Activated T-cell treated with anti-CD3 and anti-CD28 coated beads for 48 hours (primary cell): ENCODE measurements at regions not wholly inside any gene's neighbourhood (a gene's known extent, or its start where the extent isn't known, plus 50 kb on each side); places are given as distances from the start of the nearest gene placed in this dataset.

Experiments
- DNase-seq: peaks from one replicate; pipeline ENCODE4 v3.0.0-alpha.2; 2020; ENCODE audit warnings: low read depth

DNA sequence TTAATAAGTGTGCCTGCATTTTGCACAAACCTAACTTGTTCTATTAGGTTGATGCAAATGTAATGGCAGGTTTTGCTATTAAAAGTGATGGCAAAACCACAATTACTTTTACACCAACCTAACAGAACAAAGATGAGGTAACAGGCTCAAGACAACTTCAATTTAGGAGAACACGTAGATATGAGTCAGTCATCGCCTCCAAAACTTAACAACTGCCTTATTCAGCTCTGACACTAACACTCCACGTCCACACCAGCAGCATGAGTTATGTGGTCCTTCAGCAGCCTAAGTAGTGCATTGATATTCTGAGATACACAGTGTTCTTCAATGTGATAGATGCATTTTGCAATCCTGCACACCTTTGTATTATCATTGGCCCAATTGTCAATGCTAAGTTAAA is 1175.1 kb upstream of the ACVR2A start:
- no peak for DNase-seq

DNA sequence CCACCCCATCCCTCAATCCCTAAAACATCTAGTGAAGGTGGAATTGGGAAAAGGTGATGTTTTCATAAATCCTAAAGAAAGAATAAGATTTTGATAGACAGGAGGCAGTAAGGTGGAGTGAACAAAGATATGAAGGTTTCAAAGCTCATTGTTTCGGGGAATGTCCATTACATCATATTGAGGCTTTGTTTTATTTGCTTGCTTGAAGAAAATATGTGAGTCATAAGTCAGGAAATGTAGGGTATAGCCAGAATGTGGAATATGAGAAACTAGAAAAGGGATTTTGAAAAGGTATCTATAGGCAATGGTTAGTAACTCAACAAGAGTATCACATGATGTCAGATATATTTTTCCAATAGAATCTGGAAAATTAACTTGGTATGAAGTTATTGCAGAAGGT is 1178.5 kb upstream of the ACVR2A start:
- DNase-seq, result no peak

DNA sequence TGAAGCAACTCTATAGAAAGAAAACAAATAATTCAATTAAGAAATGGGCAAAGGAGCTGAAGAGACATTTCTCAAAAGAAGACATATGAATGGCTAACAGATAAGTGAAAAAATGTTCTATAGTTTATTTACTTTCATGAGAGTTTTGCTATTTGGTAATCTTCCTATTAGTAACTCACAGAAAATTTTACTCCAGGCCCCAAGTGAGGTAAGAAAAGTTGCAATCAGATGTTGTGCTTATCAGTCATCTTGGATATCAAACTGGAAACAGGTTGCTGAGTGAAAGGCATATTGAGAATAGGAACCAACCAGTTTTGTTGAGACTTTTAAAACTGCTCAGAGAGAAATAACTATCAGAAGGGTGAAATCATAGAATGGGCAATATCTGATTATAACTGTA is 1179.0 kb upstream of the ACVR2A start:
- no peak for DNase-seq

DNA sequence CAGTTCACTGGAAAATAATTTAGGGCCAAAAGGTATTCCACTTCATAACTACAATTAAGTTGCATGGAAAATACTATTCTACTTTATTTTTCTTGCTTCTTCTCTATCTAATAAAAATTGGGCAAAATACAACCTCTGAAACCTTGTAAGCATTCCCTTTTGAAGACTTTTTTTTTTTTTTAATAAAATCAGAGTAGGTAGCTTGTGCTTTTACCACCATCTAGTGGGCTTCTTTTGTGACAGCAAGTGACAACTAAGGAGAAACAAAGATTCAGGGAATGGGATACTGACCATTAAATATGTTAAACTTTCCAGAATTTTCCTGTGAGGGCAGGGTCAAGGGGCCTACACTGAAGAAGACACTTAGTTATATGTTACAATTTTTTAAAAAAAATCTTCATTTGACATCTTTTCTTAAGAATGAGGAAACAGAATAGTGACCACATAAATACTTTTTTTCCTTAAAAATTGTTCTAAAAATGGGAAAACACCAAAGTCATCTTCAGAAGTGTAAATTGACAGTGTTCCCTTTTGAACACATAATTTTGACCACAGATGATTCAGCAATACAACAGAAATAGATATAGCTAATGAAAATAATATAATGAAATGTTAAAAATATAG is 1183.2 kb upstream of the ACVR2A start:
- no peak for DNase-seq

DNA sequence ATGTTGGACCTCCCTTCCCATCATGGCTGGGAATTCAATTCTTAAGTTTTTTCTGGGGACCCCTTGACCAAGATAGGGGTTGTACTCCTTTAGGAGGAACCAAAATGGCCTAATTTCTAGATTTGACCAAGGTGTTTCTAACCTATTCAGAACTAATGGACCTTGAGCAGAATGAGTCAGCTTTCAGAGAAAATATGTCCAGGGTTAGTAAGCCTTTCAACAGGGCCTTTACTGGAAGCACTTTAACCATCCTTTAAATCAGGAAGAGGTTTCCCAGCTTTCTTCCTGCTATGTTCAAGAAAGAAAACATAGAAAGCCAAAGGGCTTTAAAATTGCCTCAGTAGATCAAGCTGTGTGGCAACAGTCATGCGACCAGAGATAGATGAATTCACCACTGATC is 1184.9 kb upstream of the ACVR2A start:
- DNase-seq, result no peak

DNA sequence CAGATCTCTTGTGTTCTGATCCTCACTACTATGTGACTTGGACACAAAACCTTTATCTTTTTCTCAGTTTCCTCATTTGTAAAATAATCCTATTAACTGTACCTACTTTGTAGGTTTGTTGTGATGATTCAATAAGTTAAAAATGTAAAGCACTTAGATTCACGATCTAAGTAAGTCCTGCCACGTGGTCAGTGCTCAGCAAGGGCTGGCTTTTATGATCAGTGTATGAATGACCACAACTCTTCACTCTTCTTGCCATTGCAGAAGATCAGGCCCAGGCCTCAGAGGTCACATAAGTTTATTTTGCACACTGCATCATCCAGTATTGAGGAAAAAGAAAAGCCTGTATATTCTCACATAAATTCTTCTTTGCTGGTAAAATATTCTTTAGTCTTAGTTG is 1192.5 kb upstream of the ACVR2A start:
- no peak for DNase-seq

DNA sequence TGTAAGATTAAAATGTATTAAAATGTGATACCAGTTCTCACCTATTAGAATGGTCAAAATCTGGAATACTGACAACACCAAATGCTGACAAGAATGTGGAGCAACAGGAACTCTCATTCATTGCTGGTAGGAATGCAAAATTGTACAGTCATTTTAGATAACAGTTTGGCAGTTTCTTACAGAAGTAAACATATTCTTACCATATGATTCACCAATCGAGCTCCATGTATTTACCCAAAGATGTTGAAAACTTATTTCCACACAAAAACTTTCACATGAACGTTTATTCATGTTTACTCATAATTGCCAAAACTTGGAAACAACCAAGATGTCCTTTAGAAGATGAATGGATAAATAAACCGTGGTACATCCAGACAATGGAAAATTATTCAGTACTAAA is 1193.5 kb upstream of the ACVR2A start:
- no peak for DNase-seq

DNA sequence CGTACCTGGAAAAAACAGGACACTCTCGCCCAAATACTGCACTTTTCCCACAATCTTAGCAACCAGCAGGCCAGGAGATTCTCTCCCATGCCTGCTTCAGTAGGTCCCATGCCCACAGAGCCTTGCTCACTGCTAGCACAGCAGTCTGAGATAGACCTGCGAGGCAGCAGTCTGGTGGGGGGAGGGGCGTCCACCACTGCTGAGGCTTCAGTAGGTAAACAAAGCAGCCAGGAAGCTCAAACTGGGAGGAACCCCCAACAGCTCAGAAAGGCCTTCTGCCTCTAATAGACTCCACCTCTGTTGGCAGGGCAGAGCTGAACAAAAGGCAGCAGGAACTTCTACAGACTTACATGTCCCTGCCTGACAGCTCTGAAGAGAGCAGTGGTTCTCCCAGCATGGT is 1202.8 kb upstream of the ACVR2A start:
- no peak for DNase-seq

DNA sequence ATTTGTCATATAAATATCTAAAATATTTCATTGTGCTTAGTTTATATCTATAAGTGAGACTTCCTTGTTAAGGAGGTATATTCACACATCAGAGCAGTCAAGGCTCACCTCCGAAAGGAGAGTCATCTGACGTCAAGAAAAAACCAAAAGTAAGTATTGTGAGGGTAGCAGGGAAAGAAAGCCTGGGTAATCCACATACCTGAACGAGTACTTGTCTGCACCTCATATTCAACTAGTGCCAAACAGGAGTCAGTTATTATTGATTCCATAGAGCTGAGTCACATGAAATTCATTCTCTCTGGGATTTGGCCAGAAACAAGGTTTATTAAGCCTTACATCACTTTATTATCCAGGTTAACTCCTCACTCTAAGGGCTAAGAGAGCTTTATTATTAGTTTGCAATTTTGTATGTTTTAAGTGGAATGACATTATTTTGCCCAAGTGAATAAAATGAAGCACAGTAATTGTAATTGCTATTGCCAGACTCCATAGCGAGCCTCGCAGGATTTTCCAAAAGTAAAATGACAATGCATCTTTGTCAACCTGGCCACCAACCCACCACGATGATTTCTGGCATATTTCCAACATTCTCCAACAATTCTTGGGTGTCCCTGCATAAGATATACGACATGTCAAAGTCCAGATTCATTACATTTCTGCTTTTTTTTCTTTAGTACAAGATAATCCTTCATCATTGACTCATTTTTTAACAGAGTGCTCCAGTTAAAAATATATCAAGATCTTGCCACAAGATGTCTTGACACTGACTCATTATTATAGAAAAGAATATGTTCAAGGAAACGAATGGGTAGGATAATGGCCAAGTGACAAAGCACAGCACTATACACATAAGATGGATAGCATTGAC is 1210.4 kb upstream of the ACVR2A start:
- no peak for DNase-seq

DNA sequence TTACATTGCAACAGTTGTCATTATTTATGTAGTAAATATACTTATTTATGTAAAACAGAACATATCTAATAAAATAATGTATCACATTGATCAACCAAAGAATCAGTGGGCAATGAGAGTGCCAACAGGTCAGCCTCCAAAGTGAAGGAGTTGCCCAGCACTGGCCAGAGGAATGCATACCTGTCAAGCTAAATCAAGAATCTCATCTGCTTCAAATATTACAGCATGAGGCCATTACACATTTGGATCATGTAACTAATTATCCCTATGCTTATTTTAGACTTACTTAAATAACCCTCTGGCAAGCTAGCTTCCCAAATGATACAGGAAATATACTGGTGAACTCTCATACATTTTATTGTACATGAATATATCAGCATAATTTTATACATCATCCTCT is 1211.7 kb upstream of the ACVR2A start:
- no peak for DNase-seq

DNA sequence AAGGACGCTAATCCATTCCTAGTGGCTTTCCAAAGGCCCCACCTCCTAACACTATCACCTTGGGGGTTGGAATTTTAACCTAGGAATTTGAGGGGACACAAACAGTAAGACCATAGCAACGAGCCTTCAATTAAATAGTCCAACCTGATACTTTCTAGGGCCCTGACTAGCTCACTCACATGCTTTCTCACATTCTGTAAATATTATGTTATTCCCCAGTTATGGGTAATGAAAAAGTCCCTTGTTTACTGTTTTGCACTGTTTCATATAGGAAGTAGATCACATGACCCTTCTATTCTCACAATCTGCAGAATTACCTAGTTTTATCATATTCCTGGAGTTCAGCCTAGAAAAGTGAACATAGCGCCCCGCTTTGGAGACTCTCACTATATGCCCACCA is 1212.1 kb upstream of the ACVR2A start:
- no peak for DNase-seq

DNA sequence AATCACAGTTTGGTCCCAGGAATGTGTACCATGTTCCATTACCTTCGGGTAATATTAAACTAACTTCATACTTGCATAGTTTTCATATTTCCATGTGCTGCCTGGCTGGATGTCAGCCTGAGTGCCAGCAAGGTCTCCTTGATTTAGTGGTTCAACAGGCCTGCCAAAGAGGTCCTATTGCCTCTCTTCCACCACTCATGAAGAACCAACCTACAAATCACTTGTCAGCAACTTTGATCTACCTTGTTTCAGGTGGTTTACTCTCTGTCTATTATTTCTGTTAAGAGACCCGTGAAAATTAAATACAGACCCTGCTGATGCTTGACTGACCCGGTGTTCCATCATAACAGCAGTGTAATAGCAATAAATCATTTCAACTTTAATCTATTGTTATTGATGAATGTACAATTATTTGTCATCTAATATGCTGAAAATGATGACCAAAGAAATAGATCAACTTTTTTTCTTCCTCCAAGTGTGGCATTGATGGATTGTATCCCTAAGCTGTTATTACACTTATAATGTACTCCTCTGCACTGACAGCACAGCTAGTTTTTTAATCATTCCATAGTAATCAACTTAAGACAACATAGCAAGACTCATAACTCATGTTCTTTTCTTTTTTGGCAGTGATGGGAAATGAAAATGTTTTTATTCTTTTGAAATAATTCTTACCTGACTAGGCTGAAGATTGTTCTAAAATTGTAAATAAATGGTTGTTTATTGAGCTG is 1220.2 kb upstream of the ACVR2A start:
- no peak for DNase-seq

DNA sequence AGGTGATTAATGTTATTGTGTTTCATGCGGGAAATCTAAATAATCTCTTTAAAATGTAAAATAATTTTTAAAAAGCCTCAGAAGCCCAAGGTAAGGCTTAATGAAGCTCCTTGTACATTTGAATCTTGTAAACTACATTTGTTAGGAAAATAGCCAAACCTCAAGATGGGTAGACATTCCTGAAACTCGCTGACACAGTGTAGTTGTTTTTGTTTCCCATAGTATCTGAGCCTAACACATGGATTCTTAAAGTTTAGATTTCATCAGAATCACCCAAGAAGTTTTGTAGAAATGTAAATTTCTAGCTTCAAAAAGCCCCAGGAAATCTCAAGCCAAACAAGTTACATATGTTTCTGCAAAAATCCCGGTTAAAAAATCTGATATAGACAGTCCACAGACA is 1221.1 kb upstream of the ACVR2A start:
- DNase-seq, result no peak

DNA sequence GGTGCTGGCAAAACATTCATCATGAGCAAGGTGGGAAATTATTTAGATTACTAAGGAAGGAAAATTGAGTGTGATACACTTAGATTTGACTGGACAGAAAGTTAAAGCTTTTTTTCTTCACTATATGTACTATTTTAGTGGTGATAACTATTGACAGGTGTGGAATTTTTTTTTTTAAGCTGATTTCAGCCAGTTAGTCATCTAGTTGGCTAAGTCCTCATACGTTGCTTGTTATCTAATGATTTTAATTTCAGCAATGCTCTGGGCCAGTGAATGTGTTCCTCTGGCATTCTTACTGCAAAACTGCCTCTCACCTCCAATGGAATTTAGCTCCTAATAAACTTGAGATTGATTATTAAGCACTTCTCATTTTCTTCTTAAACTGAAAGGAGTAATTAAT is 1223.2 kb upstream of the ACVR2A start:
- no peak for DNase-seq

DNA sequence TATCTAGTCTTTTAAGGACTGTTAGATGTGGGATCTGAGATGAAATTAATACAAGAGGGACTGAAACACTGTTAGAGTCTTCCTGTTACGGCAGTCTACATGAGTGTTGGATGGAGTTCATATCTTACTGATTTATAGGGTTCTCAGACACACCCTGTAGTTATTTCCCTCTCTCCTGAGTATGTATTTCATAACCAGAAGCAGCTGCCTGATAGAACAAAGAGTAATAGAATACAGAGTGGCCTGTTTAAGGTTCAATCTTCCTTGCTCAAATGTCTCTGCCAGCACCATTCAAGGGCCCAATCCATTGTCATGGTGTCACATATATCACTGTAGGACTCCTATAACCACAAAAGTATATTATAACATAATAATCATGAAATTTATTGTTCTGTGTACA is 1229.1 kb upstream of the ACVR2A start:
- DNase-seq, result no peak

DNA sequence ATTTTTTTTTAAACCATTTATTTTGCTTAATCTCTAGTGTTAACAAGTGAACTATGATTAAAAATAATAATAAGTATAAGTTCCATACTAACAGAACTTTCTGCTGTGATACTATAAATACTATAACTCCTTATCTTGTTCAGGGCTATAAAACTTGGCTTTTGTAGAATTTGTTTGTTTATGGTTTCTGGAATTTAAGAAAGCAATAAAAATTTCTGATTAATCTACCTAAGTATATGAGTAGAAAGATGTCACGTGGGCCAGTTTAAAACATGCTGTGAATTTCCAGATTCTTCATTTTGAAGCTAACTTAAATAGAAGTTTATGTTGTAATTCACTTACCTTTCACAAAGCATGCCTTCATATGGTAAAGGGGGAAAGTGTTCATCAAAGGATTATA is 1236.3 kb upstream of the ACVR2A start:
- no peak for DNase-seq

DNA sequence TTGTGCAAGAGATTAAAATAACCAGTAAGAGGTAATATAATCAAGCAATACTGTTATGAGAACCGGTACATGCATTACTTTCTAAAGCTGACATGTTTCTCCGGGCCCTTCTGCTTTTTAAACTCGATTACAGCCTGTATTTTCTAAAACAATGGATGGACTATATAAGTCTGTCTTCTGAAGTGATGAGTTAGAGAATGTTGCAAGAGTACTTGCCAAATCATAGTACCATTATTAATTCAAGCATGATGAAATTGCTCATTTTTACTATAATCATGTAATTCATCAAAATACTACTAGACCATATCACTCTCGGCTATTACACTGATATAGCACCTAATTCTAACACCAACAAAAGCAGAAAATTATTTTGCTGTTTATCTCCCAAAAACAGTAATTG is 1240.3 kb upstream of the ACVR2A start:
- no peak for DNase-seq

DNA sequence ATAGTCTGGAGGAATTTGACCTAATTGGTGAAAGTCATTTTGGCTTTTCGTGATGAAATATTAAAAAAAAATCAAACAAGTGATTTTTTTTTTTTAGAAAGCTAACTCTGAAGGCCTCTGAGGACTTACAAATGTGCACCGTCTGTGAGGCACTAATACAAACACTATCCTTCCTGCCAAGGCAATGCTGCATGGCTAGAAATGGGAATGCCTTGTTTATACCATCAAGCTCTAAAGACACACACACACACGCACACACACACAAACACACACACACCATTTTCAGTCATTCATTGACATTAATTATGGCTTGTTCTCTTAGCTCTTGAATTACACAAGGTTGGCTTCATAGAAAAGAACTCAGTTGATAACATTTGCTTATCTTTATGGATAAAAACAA is 1242.0 kb upstream of the ACVR2A start:
- DNase-seq, result no peak

DNA sequence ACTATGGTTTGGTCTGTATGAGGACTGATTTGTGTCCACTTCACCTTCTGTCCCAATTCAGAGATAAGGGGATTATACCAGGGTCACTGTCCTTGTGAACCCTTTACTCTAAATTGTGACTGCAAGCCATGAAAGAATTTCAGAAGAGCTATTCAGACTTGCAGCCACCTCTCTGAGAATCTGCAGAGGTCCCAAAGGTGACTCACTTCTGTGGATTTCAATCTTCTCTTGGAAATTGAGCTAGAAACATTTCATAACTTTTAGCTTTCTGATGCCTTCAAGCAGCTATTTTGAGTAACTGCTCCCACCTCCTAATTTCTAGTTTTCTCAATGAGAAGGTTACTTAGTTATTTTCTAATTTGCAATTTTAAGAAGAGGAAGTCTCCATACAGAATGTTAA is 1242.4 kb upstream of the ACVR2A start:
- no peak for DNase-seq

DNA sequence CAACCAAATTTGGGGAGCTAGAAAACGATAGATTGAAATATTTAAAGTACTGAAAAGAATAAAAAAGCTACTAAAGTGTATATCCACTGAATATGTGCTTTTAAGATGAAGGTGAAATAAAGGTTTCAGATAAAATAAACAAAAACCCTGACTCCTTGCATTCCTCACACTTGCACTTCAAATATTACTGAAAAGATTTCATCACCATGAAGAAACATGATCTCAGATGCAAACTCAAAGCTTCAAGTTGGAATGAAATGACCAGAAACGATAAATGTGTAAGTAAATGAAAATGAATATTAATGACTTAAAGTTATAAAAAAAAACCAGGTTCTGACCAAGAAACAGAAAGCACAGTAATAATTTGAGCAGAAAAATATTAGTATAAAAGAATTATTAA is 1246.0 kb upstream of the ACVR2A start:
- DNase-seq, result no peak

DNA sequence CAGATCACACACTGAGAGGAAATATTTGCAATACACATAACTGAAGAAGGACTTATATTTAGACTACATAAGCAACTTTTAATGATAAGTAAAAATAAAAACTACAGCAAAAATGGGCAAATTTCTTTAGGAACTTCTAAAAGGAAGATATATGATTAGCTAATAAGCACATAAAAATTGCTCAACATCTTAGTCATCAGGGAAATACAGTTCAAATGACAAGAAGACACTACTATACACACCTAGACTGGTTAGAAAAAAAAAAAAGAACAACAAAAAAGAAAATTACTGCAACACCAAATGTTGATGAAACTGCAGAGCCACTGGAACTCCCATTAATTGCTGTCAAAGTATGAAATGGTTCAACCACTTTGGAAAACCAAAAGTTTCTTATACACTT is 1247.5 kb upstream of the ACVR2A start:
- DNase-seq, result no peak

DNA sequence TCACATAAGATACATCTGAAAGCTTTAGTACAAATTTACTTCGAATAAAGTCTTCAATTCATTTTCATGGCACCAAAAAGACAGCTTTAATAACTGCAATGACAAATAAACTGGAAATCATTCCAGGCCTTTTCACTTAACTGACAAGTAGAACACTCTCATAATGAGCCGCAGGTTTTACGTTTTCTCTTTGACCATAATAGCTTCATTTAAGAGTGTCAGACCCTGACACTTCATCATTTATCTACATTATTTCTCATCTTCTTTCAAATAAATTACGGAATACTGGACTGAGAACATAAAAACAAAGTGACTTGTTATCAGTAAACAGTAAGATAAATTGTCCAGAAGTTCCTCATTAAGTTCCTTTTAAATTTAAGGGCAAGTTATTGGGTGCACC is 1252.9 kb upstream of the ACVR2A start:
- no peak for DNase-seq

DNA sequence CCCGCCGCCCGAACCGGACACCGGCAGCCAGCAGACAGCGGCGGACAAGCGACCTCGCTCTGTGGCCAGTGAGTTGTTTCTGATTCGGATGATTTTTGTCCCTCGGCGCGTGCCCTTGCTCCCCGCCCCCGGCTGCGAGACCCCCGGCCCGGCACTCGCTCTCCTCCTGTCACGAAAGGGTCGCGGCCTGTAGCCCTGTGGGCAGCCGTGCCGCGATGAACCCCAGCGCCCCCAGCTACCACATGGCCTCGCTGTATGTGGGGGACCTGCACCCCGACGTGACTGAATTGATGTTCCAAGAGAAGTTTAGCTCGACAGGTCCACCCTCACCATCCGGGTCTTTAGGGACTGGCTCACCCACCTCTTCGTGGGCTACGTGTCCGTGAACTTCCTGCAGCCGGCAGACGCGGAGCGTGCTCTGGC is 1257.5 kb upstream of the ACVR2A start:
- no peak for DNase-seq
